Naive thymus-derived CD4-positive, alpha-beta T cell (primary cell): ENCODE measurements at regions not wholly inside any gene's neighbourhood (a gene's known extent, or its start where the extent isn't known, plus 50 kb on each side); places are given as distances from the start of the nearest gene placed in this dataset.

Experiments used
- ATAC-seq: fragments of 150-1000 bp; cut with Tn5 transposase; 2 replicates; pipeline ENCODE4 v1.10.0; 2021; ENCODE audit warnings: mild to moderate bottlenecking, moderate library complexity
- CTCF ChIA-PET: fragments of 350-600 bp; sonication (Branson Sonifier 250); formaldehyde crosslinking; loops from one replicate; lab custom pipeline; 2021; ENCODE audit warnings: antibody characterized with exemption; lab: Charles Lee
- POLR2A ChIA-PET: fragments of 350-600 bp; sonication (Branson Sonifier 250); formaldehyde crosslinking; loops from one replicate; lab custom pipeline; 2021; ENCODE audit warnings: antibody characterized with exemption, inconsistent platforms; lab: Charles Lee
- DNase-seq, 9 donors: peaks; one replicate each; pipeline versions ENCODE4 v3.0.0 to v3.0.0-alpha.2; 2020 to 2022; ENCODE audit warnings: mixed read lengths in 1 of 9
- H3K27ac ChIP-seq: one replicate; pipeline ENCODE4 v1.7.0; 2013; ENCODE audit warnings: mild to moderate bottlenecking, low read depth, low read length, moderate library complexity
- H3K27me3 ChIP-seq, 2 donors: one replicate each; pipeline ENCODE4 v1.7.0; 2013; ENCODE audit warnings: low read length in 2 of 2, mild to moderate bottlenecking in 2 of 2, moderate library complexity in 2 of 2; ENCODE audit not compliant: control insufficient read depth in 2 of 2, insufficient read depth in 2 of 2
- H3K36me3 ChIP-seq, 3 experiments: 1 replicate in 2 of 3; 2 replicates in 1 of 3; pipeline ENCODE4 v1.7.0; 2013; ENCODE audit warnings: low read length in 3 of 3, mild to moderate bottlenecking in 3 of 3, moderate library complexity in 1 of 3; ENCODE audit not compliant: insufficient read depth in 3 of 3, control insufficient read depth in 2 of 3
- H3K4me1 ChIP-seq, 2 donors: one replicate each; pipeline ENCODE4 v1.7.0; 2013; ENCODE audit warnings: low read length in 2 of 2, mild to moderate bottlenecking in 2 of 2, moderate library complexity in 1 of 2; ENCODE audit not compliant: control insufficient read depth in 2 of 2, insufficient read depth in 2 of 2
- H3K4me3 ChIP-seq: 2 replicates; pipeline ENCODE4 v1.7.0; 2013; ENCODE audit warnings: mild to moderate bottlenecking, low read length
- H3K9me3 ChIP-seq, 3 experiments: 1 replicate in 2 of 3; 2 replicates in 1 of 3; pipeline ENCODE4 v1.7.0; 2013; ENCODE audit warnings: low read length in 3 of 3; ENCODE audit not compliant: control insufficient read depth in 2 of 3
- H3K27ac Mint-ChIP-seq, 9 donors: one replicate each; pipeline ENCODE4 v1.8.0; 2020 to 2022; ENCODE audit warnings: mixed read lengths in 9 of 9, mild to moderate bottlenecking in 8 of 9, moderate library complexity in 5 of 9, inconsistent platforms in 2 of 9
- H3K27me3 Mint-ChIP-seq, 5 donors: one replicate each; pipeline ENCODE4 v1.8.0; 2021 to 2022; ENCODE audit warnings: mixed read lengths in 5 of 5, mild to moderate bottlenecking in 1 of 5
- H3K36me3 Mint-ChIP-seq, 5 donors: one replicate each; pipeline ENCODE4 v1.8.0; 2020 to 2022; ENCODE audit warnings: mixed read lengths in 5 of 5, mild to moderate bottlenecking in 3 of 5, inconsistent platforms in 1 of 5
- H3K4me1 Mint-ChIP-seq, 7 donors: one replicate each; pipeline ENCODE4 v1.8.0; 2020 to 2022; ENCODE audit warnings: mixed read lengths in 7 of 7, mild to moderate bottlenecking in 3 of 7, inconsistent platforms in 1 of 7
- H3K4me3 Mint-ChIP-seq, 10 donors: one replicate each; pipeline ENCODE4 v1.8.0; 2020 to 2022; ENCODE audit warnings: mild to moderate bottlenecking in 10 of 10, mixed read lengths in 10 of 10, moderate library complexity in 6 of 10, inconsistent platforms in 2 of 10
- H3K9me3 Mint-ChIP-seq, 11 donors: one replicate each; pipeline ENCODE4 v1.8.0; 2020 to 2022; ENCODE audit warnings: mixed read lengths in 11 of 11, mild to moderate bottlenecking in 4 of 11, inconsistent platforms in 1 of 11, moderate library complexity in 1 of 11
- intact Hi-C, 2 donors: fragments of 100-400 bp; cut with micrococcal nuclease; formaldehyde crosslinking; loops; one replicate each; pipeline ENCODE4 v1.15.1; 2023

DNA sequence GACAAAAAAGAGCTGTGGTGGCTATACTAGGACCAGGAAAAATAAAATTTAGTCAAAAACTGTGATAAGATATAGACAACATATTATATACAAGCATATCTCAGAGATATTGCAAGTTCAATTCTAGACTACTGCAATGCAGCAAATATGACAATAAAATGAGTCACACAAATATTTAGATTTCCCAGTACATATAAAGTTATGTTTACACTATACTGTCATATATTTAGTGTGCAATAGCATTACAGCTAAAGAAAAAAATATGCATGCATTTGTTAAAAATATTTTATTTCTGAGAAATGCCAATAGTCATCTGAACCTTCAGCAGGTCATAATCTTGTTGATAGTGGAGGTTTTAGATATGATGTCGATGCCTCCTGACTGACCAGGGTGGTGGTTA, 72.1 kb downstream of the AKR1C4 start:
- Mint-ChIP-seq H3K27me3 (peaks cover 0 to 24% (median 0%) of the 10 kb centered on the region in 5 donors), H3K9me3 (peaks cover 0 to 32% (median 11%) of the 10 kb centered on the region in 11 donors), H3K27ac (no peak overlapping the region), H3K4me1 (peaks cover 3 to 21% (median 6%) of the 10 kb centered on the region in 7 donors), H3K4me3 (no peak overlapping the region), H3K36me3 (peaks cover 4 to 35% (median 28%) of the 10 kb centered on the region in 5 donors)
- Histone ChIP-seq H3K4me1 (no peaks in the 10 kb centered on the region), H3K9me3 (peaks cover 0 to 5% (median 0%) of the 10 kb centered on the region in 3 experiments), H3K27ac (no peak overlapping the region), H3K27me3 (no peaks in the 10 kb centered on the region), H3K36me3 (no peaks in the 10 kb centered on the region), H3K4me3 (no peak overlapping the region)
- CTCF ChIA-PET, result no interaction called here
- POLR2A ChIA-PET, result no interaction called here
- DNase-seq (no peak), ATAC-seq (no peak)
- intact Hi-C loops, result no loop called here

DNA sequence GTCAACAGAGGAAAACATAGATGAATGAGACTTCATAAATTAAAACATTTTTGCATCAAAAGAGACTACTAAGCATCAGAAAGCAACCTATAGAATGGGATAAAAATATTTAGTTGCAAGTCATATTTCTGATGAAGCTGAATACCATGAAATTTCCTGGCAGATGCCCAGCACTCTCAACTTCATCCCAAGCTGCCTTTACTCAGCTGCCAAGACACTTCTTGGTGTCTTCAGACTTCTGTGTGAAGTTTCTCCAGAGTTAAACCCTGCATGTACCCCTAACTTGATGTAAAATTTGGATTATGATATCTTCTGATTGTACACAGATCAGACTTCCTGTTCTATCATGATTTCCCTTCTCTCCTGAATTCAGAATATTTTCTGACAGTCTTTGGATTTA, 73.2 kb downstream of the AKR1C4 start:
- Mint-ChIP-seq H3K9me3 (peaks cover 0 to 23% (median 9%) of the 10 kb centered on the region in 11 donors), H3K27ac (no peak overlapping the region), H3K4me1 (peaks cover 3 to 25% (median 6%) of the 10 kb centered on the region in 7 donors), H3K27me3 (peaks cover 0 to 19% (median 0%) of the 10 kb centered on the region in 5 donors), H3K36me3 (peaks cover 4 to 37% (median 33%) of the 10 kb centered on the region in 5 donors), H3K4me3 (no peak overlapping the region)
- intact Hi-C loops, result no loop called here
- no peak for ATAC-seq
- H3K4me3 ChIP-seq, result no peak overlapping the region
- H3K9me3 ChIP-seq, result no peaks in the 10 kb centered on the region
- no peaks in the 10 kb centered on the region for H3K36me3 ChIP-seq
- POLR2A ChIA-PET, result no interaction called here
- no peaks in the 10 kb centered on the region for H3K27me3 ChIP-seq
- no peak for DNase-seq
- no peak overlapping the region for H3K27ac ChIP-seq
- no peaks in the 10 kb centered on the region for H3K4me1 ChIP-seq
- CTCF ChIA-PET, result no interaction called here

DNA sequence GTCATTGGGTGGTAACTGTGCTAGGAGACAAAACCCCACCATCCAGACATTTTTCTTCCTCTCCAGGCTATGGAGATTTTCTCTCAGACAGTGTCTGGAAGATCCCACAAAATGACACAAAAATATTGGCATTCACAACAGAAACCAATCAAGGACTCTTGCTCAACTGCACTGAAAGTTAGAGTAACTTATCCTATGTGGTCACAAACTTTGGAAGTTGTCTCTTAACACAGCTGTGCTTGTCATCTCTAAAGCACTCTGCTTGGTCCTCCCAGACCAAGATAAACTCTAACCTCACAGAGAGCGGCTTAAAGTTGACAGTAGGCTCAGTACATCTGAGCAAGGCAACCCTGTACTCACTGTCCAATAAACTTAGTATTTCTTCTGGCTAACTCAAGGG, 74.9 kb downstream of the AKR1C4 start:
- intact Hi-C loops, result no loop called here
- Histone ChIP-seq H3K4me3 (no peak overlapping the region), H3K9me3 (no peaks in the 10 kb centered on the region), H3K36me3 (no peaks in the 10 kb centered on the region), H3K27me3 (no peaks in the 10 kb centered on the region), H3K27ac (no peak overlapping the region), H3K4me1 (no peaks in the 10 kb centered on the region)
- CTCF ChIA-PET, result interaction anchor here (0.8 kb wide), 1 partner anchor 340 kb away, joined by 3 read pairs; no protein-coding TSS in a partner anchor
- peaks cover 0 to 10% (median 4%) of the 10 kb centered on the region in 11 donors for H3K9me3 Mint-ChIP-seq
- H3K4me3 Mint-ChIP-seq, result peak overlapping the region in 1 of 10 donors; percentile 21
- ATAC-seq (no peak), DNase-seq (no peak)
- no peak overlapping the region for H3K27ac Mint-ChIP-seq
- H3K36me3 Mint-ChIP-seq, result peaks cover 4 to 42% (median 23%) of the 10 kb centered on the region in 5 donors
- peaks cover 3 to 25% (median 6%) of the 10 kb centered on the region in 7 donors for H3K4me1 Mint-ChIP-seq
- POLR2A ChIA-PET, result interaction anchor here (1.0 kb wide), 1 partner anchor 11 kb away, joined by 3 read pairs; no protein-coding TSS in a partner anchor
- H3K27me3 Mint-ChIP-seq, result peaks cover 0 to 21% (median 0%) of the 10 kb centered on the region in 5 donors

DNA sequence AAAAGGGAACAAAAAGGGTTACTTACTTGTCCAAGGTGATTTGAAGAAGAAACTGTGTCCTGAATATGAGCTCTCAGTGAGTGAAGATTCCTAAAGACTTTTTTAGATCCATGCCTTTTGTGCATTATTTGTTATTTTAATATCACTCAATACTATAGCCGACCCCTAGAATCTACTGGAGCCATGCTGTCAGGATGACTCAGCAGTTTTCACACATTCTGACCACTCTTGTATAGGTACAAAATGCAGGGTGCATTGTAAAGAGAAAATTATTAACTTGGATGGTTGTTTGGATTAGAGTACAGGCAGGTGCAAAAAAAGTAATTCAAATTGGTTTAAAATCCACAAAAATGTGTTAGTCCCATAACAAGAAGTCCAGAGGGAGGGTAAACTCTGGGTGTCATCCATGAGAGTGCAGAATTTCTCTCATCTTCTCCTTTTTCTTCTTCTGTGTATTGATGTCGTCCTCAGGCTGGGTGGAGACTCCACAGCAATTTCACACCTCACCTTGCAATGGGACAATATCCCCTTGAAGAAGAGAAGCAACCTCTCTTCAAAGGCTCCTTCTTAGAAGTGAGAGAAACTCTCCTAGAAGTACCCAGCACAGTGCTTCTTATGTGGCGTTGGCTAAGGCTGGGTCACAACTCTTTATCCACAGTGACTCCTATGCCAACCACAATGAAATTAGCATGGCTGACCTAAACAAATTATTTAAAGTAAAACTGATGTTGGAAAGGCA, 75.6 kb downstream of the AKR1C4 start:
- peak overlapping the region in 1 of 10 donors; percentile 21 for H3K4me3 Mint-ChIP-seq
- Histone ChIP-seq H3K27ac (no peak overlapping the region), H3K4me3 (no peak overlapping the region), H3K27me3 (no peaks in the 10 kb centered on the region), H3K36me3 (no peaks in the 10 kb centered on the region), H3K4me1 (no peaks in the 10 kb centered on the region), H3K9me3 (no peaks in the 10 kb centered on the region)
- intact Hi-C loops, result no loop called here
- no peak for DNase-seq
- ChIA-PET POLR2A (interaction anchor here (1.0 kb wide), 1 partner anchor 11 kb away, joined by 3 read pairs; no protein-coding TSS in a partner anchor), CTCF (interaction anchor here (0.8 kb wide), 1 partner anchor 340 kb away, joined by 3 read pairs; no protein-coding TSS in a partner anchor)
- peaks cover 0 to 7% (median 0%) of the 10 kb centered on the region in 11 donors for H3K9me3 Mint-ChIP-seq
- peaks cover 3 to 25% (median 6%) of the 10 kb centered on the region in 7 donors for H3K4me1 Mint-ChIP-seq
- H3K27ac Mint-ChIP-seq, result peak overlapping the region in 1 of 9 donors; percentile 26
- peaks cover 0 to 45% (median 25%) of the 10 kb centered on the region in 5 donors for H3K36me3 Mint-ChIP-seq
- peaks cover 0 to 20% (median 0%) of the 10 kb centered on the region in 5 donors for H3K27me3 Mint-ChIP-seq
- no peak for ATAC-seq

DNA sequence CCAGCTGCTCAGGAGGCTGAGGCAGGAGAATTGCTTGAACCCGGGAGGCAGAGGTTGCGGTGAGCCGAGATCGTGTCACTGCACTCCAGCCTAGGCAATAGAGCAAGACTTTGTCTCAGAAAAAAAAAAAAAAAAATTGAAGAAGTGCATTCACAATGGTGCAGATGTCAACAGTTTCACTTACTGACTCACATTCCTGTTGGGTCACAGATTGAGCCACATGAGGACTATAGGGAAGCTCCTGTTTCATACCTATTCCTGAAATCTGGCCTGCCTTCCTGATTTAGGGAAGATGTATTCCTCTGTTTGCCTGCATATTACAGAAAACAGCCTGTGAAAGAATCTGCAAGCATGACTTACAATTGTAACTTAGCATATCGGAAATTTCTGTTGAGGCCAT, 78.2 kb downstream of the AKR1C4 start:
- no peak overlapping the region for H3K27ac Mint-ChIP-seq
- peaks cover 0 to 6% (median 0%) of the 10 kb centered on the region in 11 donors for H3K9me3 Mint-ChIP-seq
- Histone ChIP-seq H3K27me3 (no peaks in the 10 kb centered on the region), H3K4me3 (no peak overlapping the region), H3K27ac (no peak overlapping the region), H3K36me3 (no peaks in the 10 kb centered on the region), H3K9me3 (no peaks in the 10 kb centered on the region), H3K4me1 (no peaks in the 10 kb centered on the region)
- DNase-seq (no peak), ATAC-seq (peak; percentile 34)
- peaks cover 0 to 48% (median 21%) of the 10 kb centered on the region in 5 donors for H3K36me3 Mint-ChIP-seq
- H3K4me3 Mint-ChIP-seq, result no peak overlapping the region
- POLR2A ChIA-PET, result no interaction called here
- intact Hi-C loops, result no loop called here
- H3K4me1 Mint-ChIP-seq, result peaks cover 3 to 25% (median 6%) of the 10 kb centered on the region in 7 donors
- H3K27me3 Mint-ChIP-seq, result peaks cover 0 to 20% (median 0%) of the 10 kb centered on the region in 5 donors
- CTCF ChIA-PET, result no interaction called here

DNA sequence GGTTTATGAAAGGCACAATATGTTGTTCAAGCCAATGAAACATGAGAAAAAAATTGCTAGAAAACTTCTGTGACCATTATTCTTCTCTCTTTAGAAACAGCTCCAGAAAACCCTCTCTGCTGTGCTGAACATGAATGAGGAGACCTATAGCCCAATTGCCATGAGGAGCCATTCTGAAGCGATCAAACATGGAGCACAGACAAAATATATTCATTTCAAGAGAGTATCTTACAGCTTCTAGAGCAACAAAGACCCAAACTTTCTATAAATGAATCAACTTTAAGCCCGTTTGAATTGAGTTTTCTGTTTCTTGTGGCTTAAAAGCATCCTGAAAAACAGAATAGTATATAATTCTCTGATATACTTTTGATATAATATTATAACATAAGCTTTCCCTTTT, 83.4 kb upstream of the UCN3 start:
- POLR2A ChIA-PET, result interaction anchor here (0.8 kb wide), 1 partner anchor 9 kb away, joined by 3 read pairs; no protein-coding TSS in a partner anchor
- peaks cover 0 to 42% (median 3%) of the 10 kb centered on the region in 5 donors for H3K36me3 Mint-ChIP-seq
- peaks cover 6 to 11% of the 10 kb centered on the region in 2 donors for H3K4me1 ChIP-seq
- ATAC-seq, result no peak
- no peak overlapping the region for H3K27ac Mint-ChIP-seq
- no peak overlapping the region for H3K4me3 ChIP-seq
- H3K27ac ChIP-seq, result no peak overlapping the region
- H3K9me3 ChIP-seq, result no peaks in the 10 kb centered on the region
- peaks cover 0 to 4% (median 0%) of the 10 kb centered on the region in 11 donors for H3K9me3 Mint-ChIP-seq
- CTCF ChIA-PET, result interaction anchor here (0.6 to 4.6 kb wide), 5 partner anchors 14 to 431 kb away, joined by 3 to 36 read pairs (median 5); no protein-coding TSS in a partner anchor
- H3K4me1 Mint-ChIP-seq, result peaks cover 10 to 33% (median 20%) of the 10 kb centered on the region in 7 donors
- no peaks in the 10 kb centered on the region for H3K27me3 ChIP-seq
- no peaks in the 10 kb centered on the region for H3K36me3 ChIP-seq
- no peak overlapping the region for H3K4me3 Mint-ChIP-seq
- peaks cover 0 to 28% (median 0%) of the 10 kb centered on the region in 5 donors for H3K27me3 Mint-ChIP-seq
- intact Hi-C loops, result loop anchor here (2.0 to 5.0 kb wide), 4 partner anchors 15 to 151 kb away; no protein-coding TSS in a partner anchor
- DNase-seq, result no peak
